Hippocampal formation (tissue), 2 donors: ENCODE measurements at regions not wholly inside any gene's neighbourhood (a gene's known extent, or its start where the extent isn't known, plus 50 kb on each side); places are given as distances from the start of the nearest gene placed in this dataset.
"Not testable (repeated sequence)": the region's sequence is repeated elsewhere in the genome, so short reads cannot be mapped to it uniquely, and the experiment has no call there.

Experiments
- DNase-seq, 2 donors: peaks; one replicate each; lab custom pipeline; 2025; lab: John Stamatoyannopoulos, UW

DNA sequence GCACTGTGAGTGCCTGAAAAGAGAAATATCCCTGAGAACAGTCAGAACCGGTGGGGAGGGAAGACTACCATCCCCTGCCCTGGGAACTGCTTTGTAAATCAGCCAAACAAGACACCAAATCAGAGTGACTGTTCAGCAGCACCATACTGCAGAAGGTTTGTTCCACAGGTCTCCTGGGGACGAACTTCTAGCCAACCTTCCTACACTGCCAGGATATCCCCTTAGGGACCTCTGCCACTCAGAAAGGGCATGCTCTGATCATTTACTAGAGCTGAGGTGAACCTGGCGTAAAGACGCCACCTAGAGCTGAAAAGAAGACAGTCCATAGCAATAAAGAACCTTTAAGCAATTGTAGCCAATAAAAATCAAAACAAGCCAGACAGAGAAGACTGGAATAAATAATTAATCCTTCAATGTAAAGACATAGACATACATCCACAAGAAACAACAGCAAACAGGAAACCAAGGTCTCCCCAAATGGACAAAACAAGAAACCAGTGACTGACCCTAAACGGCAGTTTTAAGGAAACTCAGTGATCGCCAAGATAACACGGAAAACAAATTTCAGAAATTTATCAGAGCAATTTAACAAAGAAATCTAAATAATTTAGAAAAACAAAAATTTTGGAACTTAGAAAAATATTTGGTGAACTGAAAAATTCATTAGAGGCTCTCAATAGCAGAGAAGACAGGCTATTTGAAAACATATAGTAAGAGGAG is 228.1 kb upstream of the AMIGO2 start:
- DNase-seq: no peak

DNA sequence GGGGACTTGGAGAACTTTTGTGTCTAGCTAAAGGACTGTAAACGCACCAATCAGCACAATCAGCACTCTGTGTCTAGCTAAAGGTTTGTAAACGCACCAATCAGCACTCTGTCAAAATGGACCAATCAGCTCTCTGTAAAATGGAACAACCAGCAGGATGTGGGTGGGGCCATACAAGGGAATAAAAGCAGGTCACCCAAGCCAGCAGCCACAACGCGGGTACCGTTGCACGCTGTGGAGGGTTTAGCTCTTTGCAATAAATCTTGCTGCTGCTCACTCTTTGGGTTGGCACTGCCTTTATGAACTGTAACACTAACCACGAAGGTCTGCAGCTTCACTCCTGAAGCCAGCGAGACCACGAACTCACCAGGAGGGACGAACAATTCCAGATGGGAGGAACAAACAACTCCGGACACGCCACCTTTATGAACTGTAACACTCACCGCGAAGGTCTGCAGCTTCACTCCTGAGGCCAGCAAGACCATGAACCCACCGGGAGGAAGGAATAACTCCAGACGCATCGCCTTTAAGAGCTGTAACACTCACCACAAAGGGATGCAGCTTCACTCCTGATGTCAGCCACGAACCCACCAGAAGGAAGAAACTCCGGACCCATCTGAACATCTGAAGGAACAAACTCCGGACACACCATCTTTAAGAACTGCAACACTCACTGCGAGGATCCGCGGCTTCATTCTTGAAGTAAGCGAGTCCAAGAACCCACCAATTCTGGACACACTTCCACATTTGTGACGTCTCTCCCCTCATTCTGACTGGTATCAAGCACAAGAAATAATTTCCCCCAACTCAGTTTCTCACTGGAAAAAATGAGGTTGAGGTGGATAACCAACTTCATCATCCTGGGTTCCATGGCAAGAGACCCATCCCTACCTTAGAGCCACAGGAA is 227.3 kb upstream of the AMIGO2 start:
- not testable (repeated sequence) for DNase-seq

DNA sequence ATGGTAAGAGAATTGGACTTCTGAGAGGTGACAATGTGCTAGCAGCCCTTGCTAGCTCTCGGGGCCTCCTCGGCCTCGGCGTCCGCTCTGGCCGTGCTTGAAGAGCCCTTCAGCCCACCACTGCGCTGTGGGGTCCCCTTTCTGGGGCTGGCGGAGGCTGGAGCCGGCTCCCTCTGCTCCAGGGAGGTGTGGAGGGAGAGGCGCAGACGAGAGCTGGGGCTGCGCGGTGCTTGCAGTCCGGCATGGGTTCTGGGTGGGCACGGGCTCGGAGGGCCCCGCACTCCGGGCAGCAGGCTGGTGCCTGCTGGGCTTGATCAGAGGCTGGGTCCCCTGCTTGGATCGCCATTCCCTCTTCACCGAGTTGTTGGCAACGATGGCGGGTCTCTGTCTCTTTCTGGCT is 226.4 kb upstream of the AMIGO2 start:
- DNase-seq: no peak

DNA sequence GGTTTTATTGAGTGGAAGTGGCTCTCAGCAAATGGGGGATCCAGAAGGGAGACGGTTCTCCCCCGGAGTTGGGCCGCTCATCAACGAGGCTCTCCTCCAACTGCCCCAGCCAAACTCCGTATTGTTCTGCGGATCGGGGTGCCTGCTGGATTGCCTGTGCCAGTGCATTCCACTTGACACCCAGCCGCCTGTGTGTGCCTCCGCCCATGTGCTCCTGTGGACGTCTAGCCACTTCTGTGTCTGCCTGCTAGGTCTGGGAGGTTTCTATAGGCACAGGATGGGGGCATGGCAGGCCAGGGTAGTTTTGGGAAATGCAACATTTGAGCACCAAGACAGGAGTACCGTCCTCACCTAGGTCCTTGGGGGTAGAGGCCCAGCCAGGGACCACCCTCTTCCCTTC is 225.7 kb upstream of the AMIGO2 start:
- DNase-seq: no peak

DNA sequence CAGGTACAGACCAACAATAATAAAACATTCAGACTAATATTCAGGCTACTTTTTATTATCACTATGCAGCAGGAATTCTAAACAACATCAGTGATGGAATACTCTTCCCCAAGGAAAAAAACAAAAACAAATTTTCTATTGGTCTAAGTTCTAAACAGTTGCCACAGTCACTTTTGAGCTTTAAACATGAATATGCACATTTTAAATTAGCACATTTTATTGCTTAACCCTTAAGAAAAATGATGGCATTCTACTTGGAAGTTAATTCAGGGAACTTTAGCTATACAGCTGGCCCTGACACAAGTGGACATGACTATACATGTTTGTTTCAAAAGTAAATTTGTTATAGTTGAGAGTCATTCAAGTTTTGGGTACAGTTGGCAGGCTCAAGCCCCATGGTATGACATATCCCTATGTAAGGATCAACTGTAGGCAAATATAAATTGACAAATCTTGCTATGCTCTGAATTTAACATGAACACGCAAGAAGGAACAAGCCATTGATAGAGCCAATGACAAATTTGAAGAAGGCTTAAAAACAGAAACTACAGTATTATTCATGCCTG is 224.3 kb upstream of the AMIGO2 start:
- DNase-seq: no peak

DNA sequence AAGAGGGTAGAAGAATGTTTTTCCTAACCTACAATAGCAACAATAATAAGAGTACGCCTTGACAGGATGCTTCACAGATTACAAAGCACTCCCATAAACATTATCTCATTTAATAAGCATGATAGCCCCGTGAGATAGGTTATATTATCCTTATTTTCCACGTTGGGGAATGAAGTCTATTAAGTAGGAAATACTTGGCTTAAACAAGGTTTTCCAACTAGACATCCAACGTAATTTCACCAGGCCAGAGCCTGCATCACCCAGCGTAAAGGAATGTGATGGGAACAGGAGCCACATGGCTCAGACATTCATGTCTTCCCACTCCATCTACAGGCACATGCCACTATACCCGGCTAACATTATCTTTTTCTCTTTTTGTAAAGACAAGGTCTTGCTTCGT is 223.4 kb upstream of the AMIGO2 start:
- no peak for DNase-seq

DNA sequence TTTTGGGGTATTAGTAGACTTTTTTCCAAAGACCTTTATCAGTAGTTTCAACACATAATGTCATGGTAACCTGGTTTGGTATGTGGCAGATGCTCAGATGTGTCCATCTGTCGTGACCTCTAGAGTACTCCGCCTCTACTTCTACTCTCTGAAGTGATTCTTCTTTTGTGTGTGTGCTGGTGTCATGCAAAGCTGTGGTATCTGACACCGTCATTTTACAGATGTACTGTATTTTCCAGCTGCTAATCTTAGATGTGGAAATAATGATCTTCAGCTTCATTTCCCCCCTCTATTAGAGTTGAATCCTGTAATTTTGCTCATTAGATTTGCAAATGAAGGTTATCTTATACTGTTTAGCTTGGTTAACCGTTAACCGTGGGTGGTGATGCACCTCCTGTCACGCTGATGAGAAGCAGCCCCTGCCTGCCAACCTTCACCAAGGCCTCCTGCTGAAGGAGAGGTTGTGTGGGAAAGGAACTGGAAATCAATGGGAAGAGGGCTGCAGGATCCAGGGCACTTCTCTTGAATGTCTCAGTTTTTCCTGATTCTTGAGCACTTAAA is 222.4 kb upstream of the AMIGO2 start:
- no peak for DNase-seq

DNA sequence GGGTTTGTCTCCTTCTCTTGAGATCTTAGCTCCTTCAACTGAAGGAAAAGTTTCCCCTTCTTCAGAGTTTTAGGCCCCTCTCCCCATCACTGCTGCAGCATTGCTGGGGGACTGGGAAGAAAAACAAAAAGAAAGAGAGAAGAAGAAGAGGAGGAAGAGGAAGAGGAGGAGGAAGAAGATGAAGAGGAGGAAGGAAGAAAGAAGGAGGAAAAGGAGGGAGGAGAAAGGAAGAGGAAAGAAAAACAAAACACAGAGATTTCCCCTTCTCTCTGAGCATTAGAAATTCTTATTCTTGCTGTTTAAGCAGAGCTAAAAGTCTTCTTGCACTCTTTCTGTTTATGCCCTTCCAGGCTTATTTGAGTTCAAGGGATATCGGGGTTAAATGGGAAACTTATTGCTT is 219.8 kb upstream of the AMIGO2 start:
- no peak for DNase-seq

DNA sequence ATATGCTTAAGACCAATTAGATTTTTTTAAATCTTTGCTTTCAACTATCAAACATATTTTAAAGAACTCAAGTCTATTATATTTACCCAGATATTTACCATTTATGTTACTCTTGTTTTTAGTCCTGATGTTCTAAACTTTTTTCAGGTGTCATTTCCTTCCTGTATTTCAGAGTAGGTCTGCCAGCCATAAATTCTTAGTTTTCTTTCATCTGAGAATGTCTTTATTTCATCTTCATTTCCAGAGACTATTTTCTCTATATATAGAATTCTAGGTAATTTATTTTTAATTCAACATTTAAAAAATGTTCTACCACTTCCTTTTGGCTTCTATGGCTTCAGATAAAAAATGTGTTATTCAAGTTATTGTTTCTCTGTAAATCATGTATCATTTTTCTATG is 218.2 kb upstream of the AMIGO2 start:
- no peak for DNase-seq

DNA sequence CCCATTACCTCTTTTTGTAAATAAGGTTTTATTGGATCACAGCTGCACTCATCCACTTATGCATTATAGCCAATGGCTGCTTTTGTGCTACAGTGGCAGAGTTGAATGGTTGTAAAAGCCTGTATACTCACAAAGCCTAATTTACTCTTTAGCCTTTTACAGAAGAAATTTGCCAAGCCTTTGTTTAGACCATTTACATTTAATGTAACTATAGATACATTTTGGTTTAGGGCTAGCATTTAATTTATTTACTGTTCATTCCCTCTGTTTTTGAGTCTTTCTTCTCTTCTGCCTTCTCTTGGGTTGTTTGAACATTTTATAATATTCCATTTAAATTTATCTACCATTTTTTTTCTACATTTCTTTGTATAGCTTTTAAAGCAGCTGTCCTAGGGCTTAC is 217.1 kb upstream of the AMIGO2 start:
- DNase-seq: no peak

DNA sequence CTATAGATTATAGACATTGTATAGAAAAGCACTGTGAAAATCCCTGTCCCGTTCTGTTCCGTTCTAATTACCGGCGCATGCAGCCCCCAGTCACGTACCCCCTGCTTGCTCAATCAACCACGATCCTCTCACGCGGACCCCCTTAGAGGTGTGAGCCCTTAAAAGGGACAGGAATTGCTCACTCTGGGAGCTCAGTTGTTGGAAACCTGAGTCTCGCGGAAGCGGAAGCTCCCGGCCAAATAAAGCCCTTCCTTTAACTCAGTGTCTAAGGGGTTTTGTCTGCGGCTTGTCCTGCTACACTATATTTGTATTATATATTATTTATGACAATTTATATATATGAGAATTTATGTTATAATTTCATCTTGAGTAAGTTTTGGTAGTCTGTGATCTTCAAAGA is 213.6 kb upstream of the AMIGO2 start:
- no peak for DNase-seq

DNA sequence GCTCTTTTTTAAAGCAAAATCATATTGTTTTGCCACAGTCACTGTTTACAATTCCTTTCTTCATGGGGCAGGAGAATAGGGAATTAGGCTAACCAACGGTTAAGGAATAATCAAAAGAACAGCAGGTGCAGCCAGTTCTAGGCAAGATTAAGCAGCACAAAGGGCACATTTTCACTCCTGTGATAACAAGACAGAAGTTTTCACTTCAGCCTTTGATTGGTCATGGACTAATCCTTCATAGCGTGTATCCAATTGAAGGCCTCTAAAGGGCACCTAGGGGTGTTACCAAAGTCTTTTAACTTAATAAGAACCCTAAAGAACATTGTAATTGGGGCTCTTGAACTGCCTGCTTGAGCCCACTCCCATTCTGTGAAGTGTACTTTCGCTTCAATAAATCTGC is 206.9 kb upstream of the AMIGO2 start:
- DNase-seq: no peak
